Nephron progenitor cell (in vitro differentiated cells): ENCODE measurements at regions not wholly inside any gene's neighbourhood (a gene's known extent, or its start where the extent isn't known, plus 50 kb on each side); places are given as distances from the start of the nearest gene placed in this dataset.
A peak's percentile ranks its signal among the peaks of the same experiment; 100 is the strongest.

Experiments
- DNase-seq: peaks from one replicate; pipeline ENCODE4 v3.0.0; 2021
- H3K27ac Mint-ChIP-seq: 2 replicates; pipeline ENCODE4 v1.8.0; 2021; ENCODE audit warnings: mild to moderate bottlenecking, moderate library complexity, mixed read lengths
- H3K27me3 Mint-ChIP-seq: 2 replicates; pipeline ENCODE4 v1.8.0; 2021; ENCODE audit warnings: mild to moderate bottlenecking, low read depth, mixed read lengths; ENCODE audit not compliant: poor library complexity
- H3K36me3 Mint-ChIP-seq: 2 replicates; pipeline ENCODE4 v1.8.0; 2021; ENCODE audit warnings: low read depth, mixed read lengths
- H3K4me1 Mint-ChIP-seq: 2 replicates; pipeline ENCODE4 v1.8.0; 2021; ENCODE audit warnings: mixed read lengths
- H3K4me3 Mint-ChIP-seq: 2 replicates; pipeline ENCODE4 v1.8.0; 2021; ENCODE audit warnings: mild to moderate bottlenecking, moderate library complexity, mixed read lengths
- H3K9me3 Mint-ChIP-seq: 2 replicates; pipeline ENCODE4 v1.8.0; 2021; ENCODE audit warnings: mild to moderate bottlenecking, moderate library complexity, mixed read lengths
- CTCF ChIP-seq: fragments of 200-600 bp; sonication (generic); IDR thresholded peaks from 2 replicates; pipeline ENCODE4 v1.5.0; 2021; ENCODE audit warnings: antibody characterized with exemption

- no peaks in the 10 kb centered on the region for H3K36me3 Mint-ChIP-seq
- no peak for DNase-seq
- no peak overlapping the region for H3K4me3 Mint-ChIP-seq
- no peak for TF ChIP-seq CTCF
- H3K4me1 Mint-ChIP-seq, result peaks cover 36% of the 10 kb centered on the region
- peaks cover 3% of the 10 kb centered on the region for H3K9me3 Mint-ChIP-seq
- peak overlapping the region; percentile 13 for H3K27ac Mint-ChIP-seq
- H3K27me3 Mint-ChIP-seq, result peaks cover 13% of the 10 kb centered on the region
These were observed 310.3 kb upstream of the ZNF32 start for GRCh38 chr10:43958964-43959363.

- Mint-ChIP-seq H3K36me3 (peaks cover 4% of the 10 kb centered on the region), H3K9me3 (peaks cover 10% of the 10 kb centered on the region), H3K27me3 (peaks cover 13% of the 10 kb centered on the region), H3K4me1 (peaks cover 27% of the 10 kb centered on the region), H3K27ac (no peak overlapping the region), H3K4me3 (no peak overlapping the region)
- DNase-seq, result no peak
- TF ChIP-seq CTCF, result no peak
These were observed 309.4 kb upstream of the ZNF32 start for GRCh38 chr10:43958071-43958432.

- peaks cover 13% of the 10 kb centered on the region for H3K9me3 Mint-ChIP-seq
- no peak overlapping the region for H3K4me3 Mint-ChIP-seq
- TF ChIP-seq CTCF, result no peak
- peaks cover 21% of the 10 kb centered on the region for H3K4me1 Mint-ChIP-seq
- DNase-seq, result no peak
- peaks cover 13% of the 10 kb centered on the region for H3K27me3 Mint-ChIP-seq
- H3K36me3 Mint-ChIP-seq, result peaks cover 7% of the 10 kb centered on the region
- H3K27ac Mint-ChIP-seq, result no peak overlapping the region
These were observed 308.8 kb upstream of the ZNF32 start for GRCh38 chr10:43957267-43958070.

- peaks cover 13% of the 10 kb centered on the region for H3K9me3 Mint-ChIP-seq
- TF ChIP-seq CTCF, result no peak
- H3K27ac Mint-ChIP-seq, result no peak overlapping the region
- DNase-seq, result no peak
- H3K36me3 Mint-ChIP-seq, result peaks cover 7% of the 10 kb centered on the region
- H3K4me1 Mint-ChIP-seq, result peaks cover 6% of the 10 kb centered on the region
- peaks cover 13% of the 10 kb centered on the region for H3K27me3 Mint-ChIP-seq
- H3K4me3 Mint-ChIP-seq, result no peak overlapping the region
These were observed 307.3 kb upstream of the ZNF32 start for GRCh38 chr10:43955978-43956377.

GRCh38 chr10:43955002-43955596 is 306.4 kb upstream of the ZNF32 start:
- Mint-ChIP-seq H3K27ac (no peak overlapping the region), H3K4me1 (peaks cover 6% of the 10 kb centered on the region), H3K27me3 (peaks cover 8% of the 10 kb centered on the region), H3K4me3 (no peak overlapping the region), H3K36me3 (peaks cover 7% of the 10 kb centered on the region), H3K9me3 (peaks cover 22% of the 10 kb centered on the region)
- no peak for DNase-seq
- TF ChIP-seq CTCF, result no peak

- H3K27ac Mint-ChIP-seq, result no peak overlapping the region
- DNase-seq, result no peak
- H3K27me3 Mint-ChIP-seq, result peaks cover 3% of the 10 kb centered on the region
- peaks cover 2% of the 10 kb centered on the region for H3K4me1 Mint-ChIP-seq
- H3K36me3 Mint-ChIP-seq, result peaks cover 7% of the 10 kb centered on the region
- TF ChIP-seq CTCF, result no peak
- H3K4me3 Mint-ChIP-seq, result no peak overlapping the region
- peaks cover 26% of the 10 kb centered on the region for H3K9me3 Mint-ChIP-seq
These were observed 305.0 kb upstream of the ZNF32 start for GRCh38 chr10:43953672-43954071.
